NCI-H226 (cell line): ENCODE measurements at regions not wholly inside any gene's neighbourhood (a gene's known extent, or its start where the extent isn't known, plus 50 kb on each side); places are given as distances from the start of the nearest gene placed in this dataset.

Experiments used
- DNase-seq: peaks from one replicate; pipeline ENCODE4 v3.0.0-alpha.2; 2015

- DNase-seq = no peak
Observed at GRCh38 chr14:36408388-36408787, 88.0 kb upstream of the MBIP start.

- DNase-seq = no peak
Observed at GRCh38 chr14:36405589-36406274, 85.3 kb upstream of the MBIP start.

- DNase-seq = no peak
Observed at GRCh38 chr14:36402867-36403266, 82.4 kb upstream of the MBIP start.

- DNase-seq = no peak
Observed at GRCh38 chr14:36398463-36399291, 78.2 kb upstream of the MBIP start.

GRCh38 chr14:36397357-36397756 lies 76.9 kb upstream of the MBIP start:
- DNase-seq = no peak

GRCh38 chr14:36396798-36397197 lies 76.4 kb upstream of the MBIP start:
- DNase-seq = no peak

- no peak for DNase-seq
Observed at GRCh38 chr14:36394593-36394992, 74.2 kb upstream of the MBIP start.

- DNase-seq = no peak
Observed at GRCh38 chr14:36390718-36391117, 70.3 kb upstream of the MBIP start.

GRCh38 chr14:36383767-36384431 lies 63.5 kb upstream of the MBIP start:
- DNase-seq = no peak

GRCh38 chr14:36373982-36374673 lies 53.7 kb upstream of the MBIP start:
- peak; percentile 41 for DNase-seq
